Duodenal mucosa (tissue), 2 donors: ENCODE measurements at regions not wholly inside any gene's neighbourhood (a gene's known extent, or its start where the extent isn't known, plus 50 kb on each side); places are given as distances from the start of the nearest gene placed in this dataset.

Source experiments
- H3K27ac ChIP-seq: one replicate; pipeline ENCODE4 v1.7.0; 2013; ENCODE audit warnings: low read depth, low read length
- H3K27me3 ChIP-seq, 2 donors: one replicate each; pipeline ENCODE4 v1.7.0; 2013; ENCODE audit warnings: low read length in 2 of 2, control low read depth in 1 of 2; ENCODE audit not compliant: insufficient read depth in 2 of 2, control insufficient read depth in 1 of 2
- H3K36me3 ChIP-seq, 2 donors: one replicate each; pipeline ENCODE4 v1.7.0; 2013; ENCODE audit warnings: low read length in 2 of 2, control low read depth in 1 of 2; ENCODE audit not compliant: insufficient read depth in 2 of 2, control insufficient read depth in 1 of 2
- H3K4me1 ChIP-seq, 2 donors: one replicate each; pipeline ENCODE4 v1.7.0; 2013; ENCODE audit warnings: low read length in 2 of 2, control low read depth in 1 of 2; ENCODE audit not compliant: insufficient read depth in 2 of 2, control insufficient read depth in 1 of 2
- H3K4me3 ChIP-seq, 2 donors: one replicate each; pipeline ENCODE4 v1.7.0; 2013; ENCODE audit warnings: low read length in 2 of 2, low read depth in 1 of 2
- H3K9ac ChIP-seq, 2 donors: one replicate each; pipeline ENCODE4 v1.7.0; 2013; ENCODE audit warnings: low read length in 2 of 2, low read depth in 1 of 2
- H3K9me3 ChIP-seq, 2 donors: one replicate each; pipeline ENCODE4 v1.7.0; 2013; ENCODE audit warnings: low read length in 2 of 2, control low read depth in 1 of 2; ENCODE audit not compliant: control insufficient read depth in 1 of 2

GRCh38 chr15:69849232-69849610, 248.5 kb downstream of the TLE3 start:
- Histone ChIP-seq H3K4me1 (no peaks in the 10 kb centered on the region), H3K9me3 (peaks cover 0 to 3% of the 10 kb centered on the region in 2 donors), H3K4me3 (no peak overlapping the region), H3K9ac (no peak overlapping the region), H3K36me3 (no peaks in the 10 kb centered on the region), H3K27ac (no peak overlapping the region), H3K27me3 (no peaks in the 10 kb centered on the region)

- Histone ChIP-seq H3K27ac (no peak overlapping the region), H3K27me3 (no peaks in the 10 kb centered on the region), H3K4me3 (no peak overlapping the region), H3K9ac (no peak overlapping the region), H3K9me3 (peaks cover 0 to 1% of the 10 kb centered on the region in 2 donors), H3K4me1 (no peaks in the 10 kb centered on the region), H3K36me3 (no peaks in the 10 kb centered on the region)
Measured at GRCh38 chr15:69852482-69852881, 245.2 kb downstream of the TLE3 start.

- H3K27ac ChIP-seq, result no peak overlapping the region
- H3K4me3 ChIP-seq, result no peak overlapping the region
- H3K27me3 ChIP-seq, result no peaks in the 10 kb centered on the region
- no peaks in the 10 kb centered on the region for H3K4me1 ChIP-seq
- H3K9me3 ChIP-seq, result no peaks in the 10 kb centered on the region
- H3K9ac ChIP-seq, result no peak overlapping the region
- H3K36me3 ChIP-seq, result no peaks in the 10 kb centered on the region
Measured at GRCh38 chr15:69852916-69853315, 244.8 kb downstream of the TLE3 start.

- H3K27me3 ChIP-seq, result no peaks in the 10 kb centered on the region
- no peak overlapping the region for H3K27ac ChIP-seq
- H3K4me3 ChIP-seq, result no peak overlapping the region
- no peaks in the 10 kb centered on the region for H3K4me1 ChIP-seq
- H3K9ac ChIP-seq, result no peak overlapping the region
- H3K36me3 ChIP-seq, result no peaks in the 10 kb centered on the region
- H3K9me3 ChIP-seq, result no peaks in the 10 kb centered on the region
Measured at GRCh38 chr15:69853544-69853951, 244.2 kb downstream of the TLE3 start.

- Histone ChIP-seq H3K9me3 (no peaks in the 10 kb centered on the region), H3K4me1 (no peaks in the 10 kb centered on the region)
Measured at GRCh38 chr15:69854001-69854400, 243.7 kb downstream of the TLE3 start.

GRCh38 chr15:69854521-69855181, 243.1 kb downstream of the TLE3 start:
- Histone ChIP-seq H3K36me3 (no peaks in the 10 kb centered on the region), H3K4me3 (no peak overlapping the region), H3K27ac (no peak overlapping the region), H3K9ac (no peak overlapping the region), H3K9me3 (no peaks in the 10 kb centered on the region), H3K4me1 (no peaks in the 10 kb centered on the region), H3K27me3 (no peaks in the 10 kb centered on the region)

More at GRCh38 chr15:69854001-69854400, 243.7 kb downstream of the TLE3 start:
- no peak overlapping the region for H3K4me3 ChIP-seq
- H3K27ac ChIP-seq, result no peak overlapping the region
- H3K36me3 ChIP-seq, result no peaks in the 10 kb centered on the region
- H3K9ac ChIP-seq, result no peak overlapping the region
- H3K27me3 ChIP-seq, result no peaks in the 10 kb centered on the region

GRCh38 chr15:69855258-69856000, 242.3 kb downstream of the TLE3 start:
- H3K27ac ChIP-seq, result no peak overlapping the region
- H3K36me3 ChIP-seq, result no peaks in the 10 kb centered on the region
- H3K9ac ChIP-seq, result no peak overlapping the region
- H3K9me3 ChIP-seq, result no peaks in the 10 kb centered on the region
- H3K27me3 ChIP-seq, result peaks cover 0 to 2% of the 10 kb centered on the region in 2 donors
- H3K4me1 ChIP-seq, result no peaks in the 10 kb centered on the region
- H3K4me3 ChIP-seq, result no peak overlapping the region

GRCh38 chr15:69857250-69857649, 240.5 kb downstream of the TLE3 start:
- no peaks in the 10 kb centered on the region for H3K9me3 ChIP-seq
- no peaks in the 10 kb centered on the region for H3K4me1 ChIP-seq
- no peak overlapping the region for H3K27ac ChIP-seq
- no peak overlapping the region for H3K9ac ChIP-seq
- H3K4me3 ChIP-seq, result no peak overlapping the region
- H3K27me3 ChIP-seq, result peaks cover 0 to 2% of the 10 kb centered on the region in 2 donors
- no peaks in the 10 kb centered on the region for H3K36me3 ChIP-seq

GRCh38 chr15:69857686-69858391, 239.9 kb downstream of the TLE3 start:
- H3K9me3 ChIP-seq, result no peaks in the 10 kb centered on the region
- no peaks in the 10 kb centered on the region for H3K4me1 ChIP-seq
- no peak overlapping the region for H3K9ac ChIP-seq
- no peak overlapping the region for H3K27ac ChIP-seq
- peaks cover 0 to 2% of the 10 kb centered on the region in 2 donors for H3K27me3 ChIP-seq
- H3K36me3 ChIP-seq, result no peaks in the 10 kb centered on the region
- H3K4me3 ChIP-seq, result no peak overlapping the region

GRCh38 chr15:69858456-69858855, 239.3 kb downstream of the TLE3 start:
- peaks cover 0 to 2% of the 10 kb centered on the region in 2 donors for H3K27me3 ChIP-seq
- no peaks in the 10 kb centered on the region for H3K36me3 ChIP-seq
- H3K4me3 ChIP-seq, result no peak overlapping the region
- H3K27ac ChIP-seq, result no peak overlapping the region
- no peak overlapping the region for H3K9ac ChIP-seq
- H3K4me1 ChIP-seq, result no peaks in the 10 kb centered on the region
- no peaks in the 10 kb centered on the region for H3K9me3 ChIP-seq
